ENCODE measurements at regions not wholly inside any gene's neighbourhood (a gene's known extent, or its start where the extent isn't known, plus 50 kb on each side); places are given as distances from the start of the nearest gene placed in this dataset.

- in situ Hi-C loops (cut with HindIII; ENCODE audit: low pct_unique_long_range_greater_than_20kb, low sequenced_read_pairs): no loop called here
- DNase-seq (ENCODE audit: low read depth): peak; percentile 21
Observed at GRCh38 chr6:41488433-41489119, 57.6 kb upstream of the FOXP4 start.

GRCh38 chr6:41489120-41489851 lies 56.9 kb upstream of the FOXP4 start:
- in situ Hi-C loops (cut with HindIII; ENCODE audit: low pct_unique_long_range_greater_than_20kb, low sequenced_read_pairs): no loop called here
- DNase-seq (ENCODE audit: low read depth): no peak

GRCh38 chr6:41492261-41492891 lies 53.8 kb upstream of the FOXP4 start:
- in situ Hi-C loops (cut with HindIII; ENCODE audit: low pct_unique_long_range_greater_than_20kb, low sequenced_read_pairs): no loop called here
- no peak for DNase-seq (ENCODE audit: low read depth)

- DNase-seq (ENCODE audit: low read depth): no peak
- in situ Hi-C loops (cut with HindIII; ENCODE audit: low pct_unique_long_range_greater_than_20kb, low sequenced_read_pairs): no loop called here
Observed at GRCh38 chr6:41494212-41495110, 51.7 kb upstream of the FOXP4 start.

All from Caki2 (cell line).